B cell (primary cell): ENCODE measurements at regions not wholly inside any gene's neighbourhood (a gene's known extent, or its start where the extent isn't known, plus 50 kb on each side); places are given as distances from the start of the nearest gene placed in this dataset.

ENCODE experiments used
- ATAC-seq: fragments of 200-7000 bp; cut with Tn5 transposase; one replicate; pipeline ENCODE4 v1.10.0; 2021; ENCODE audit warnings: low read depth, mild to moderate bottlenecking, moderate number of reproducible peaks, moderate library complexity
- CTCF ChIA-PET: fragments of 350-600 bp; sonication (Branson Sonifier 250); formaldehyde crosslinking; loops from one replicate; lab custom pipeline; 2021; ENCODE audit warnings: antibody characterized with exemption, inconsistent platforms; lab: Charles Lee
- POLR2A ChIA-PET: fragments of 350-600 bp; sonication (Branson Sonifier 250); formaldehyde crosslinking; loops from one replicate; lab custom pipeline; 2021; ENCODE audit warnings: antibody characterized with exemption; lab: Charles Lee
- DNase-seq: peaks from one replicate; pipeline ENCODE4 v3.0.0; 2013
- H2AFZ ChIP-seq: 2 replicates; pipeline ENCODE4 v1.6.1; 2012; ENCODE audit warnings: mild to moderate bottlenecking, low read depth, low read length; ENCODE audit not compliant: insufficient read depth, poor library complexity, severe bottlenecking
- H3K27ac ChIP-seq, 2 donors: 1 replicate in 1 of 2; 2 replicates in 1 of 2; pipeline ENCODE4 v1.5.1; 2012 to 2013; ENCODE audit warnings: low read length in 2 of 2, mild to moderate bottlenecking in 2 of 2, moderate library complexity in 1 of 2
- H3K27me3 ChIP-seq, 4 experiments: fragments of 200-600 bp in 1 of 4; sonication (generic) in 1 of 4; replicated peaks in 1 of 4; 1 replicate in 2 of 4; 2 replicates in 2 of 4; pipeline versions ENCODE4 v1.6.1 to v1.7.0; 2013 to 2016; ENCODE audit warnings: low read length in 3 of 4, mild to moderate bottlenecking in 2 of 4, mixed read lengths in 1 of 4, moderate library complexity in 1 of 4; ENCODE audit not compliant: insufficient read depth in 4 of 4, control insufficient read depth in 3 of 4; ENCODE audit errors: control extremely low read depth in 1 of 4
- H3K36me3 ChIP-seq, 2 experiments: replicated peaks in 1 of 2; 1 replicate in 1 of 2; 2 replicates in 1 of 2; pipeline versions ENCODE4 v1.6.1 to v1.7.1; 2013; ENCODE audit warnings: low read length in 1 of 2; ENCODE audit not compliant: insufficient read depth in 2 of 2, control insufficient read depth in 1 of 2; ENCODE audit errors: control extremely low read depth in 1 of 2, extremely low read depth in 1 of 2
- H3K4me1 ChIP-seq, 2 donors: fragments of 200-600 bp in 1 of 2; sonication (generic) in 1 of 2; 1 replicate in 1 of 2; 2 replicates in 1 of 2; pipeline versions ENCODE4 v1.5.1 to v1.6.1; 2013 to 2017; ENCODE audit warnings: low read length in 2 of 2; ENCODE audit not compliant: control insufficient read depth in 2 of 2, insufficient read depth in 2 of 2
- H3K4me2 ChIP-seq: replicated peaks from 2 replicates; pipeline ENCODE3; 2012; ENCODE audit warnings: mild to moderate bottlenecking, low read depth, low read length; ENCODE audit not compliant: poor library complexity, severe bottlenecking
- H3K4me3 ChIP-seq, 5 experiments: fragments of 200-600 bp in 1 of 5; sonication (generic) in 1 of 5; 1 replicate in 3 of 5; 2 replicates in 2 of 5; pipeline versions ENCODE4 v1.5.1 to v1.7.0; 2011 to 2016; ENCODE audit warnings: low read length in 4 of 5, mild to moderate bottlenecking in 4 of 5, low read depth in 2 of 5, control low read depth in 1 of 5, moderate library complexity in 1 of 5; ENCODE audit not compliant: insufficient read depth in 1 of 5; ENCODE audit errors: control extremely low read depth in 1 of 5, extremely low read depth in 1 of 5
- H3K79me2 ChIP-seq: fragments of 200-600 bp; sonication (generic); one replicate; pipeline ENCODE4 v1.6.0; 2016; ENCODE audit warnings: low read length; ENCODE audit not compliant: control insufficient read depth, insufficient read depth
- H3K9ac ChIP-seq: fragments of 200-600 bp; sonication (generic); 2 replicates; pipeline ENCODE4 v1.6.1; 2017; ENCODE audit warnings: mild to moderate bottlenecking, low read length, moderate library complexity
- H3K9me3 ChIP-seq, 3 donors: one replicate each; pipeline versions ENCODE4 v1.6.1 to v1.7.1; 2013; ENCODE audit warnings: low read length in 2 of 3; ENCODE audit not compliant: control insufficient read depth in 2 of 3, insufficient read depth in 1 of 3; ENCODE audit errors: control extremely low read depth in 1 of 3
- H4K20me1 ChIP-seq: 2 replicates; pipeline ENCODE4 v1.6.0; 2012; ENCODE audit warnings: mild to moderate bottlenecking, low read length; ENCODE audit not compliant: insufficient read depth, control insufficient read depth, poor library complexity, severe bottlenecking
- H3K27ac Mint-ChIP-seq: one replicate; pipeline ENCODE4 v1.8.0; 2021; ENCODE audit warnings: mixed read lengths
- H3K27me3 Mint-ChIP-seq: one replicate; pipeline ENCODE4 v1.8.0; 2021; ENCODE audit warnings: mixed read lengths
- H3K4me1 Mint-ChIP-seq: one replicate; pipeline ENCODE4 v1.8.0; 2021; ENCODE audit warnings: mixed read lengths
- H3K4me3 Mint-ChIP-seq: one replicate; pipeline ENCODE4 v1.8.0; 2021; ENCODE audit warnings: mixed read lengths
- H3K9me3 Mint-ChIP-seq: one replicate; pipeline ENCODE4 v1.8.0; 2022; ENCODE audit warnings: mixed read lengths; ENCODE audit not compliant: insufficient read depth
- CTCF ChIP-seq: fragments of 200-600 bp; IDR thresholded peaks from one replicate; pipeline ENCODE4 v1.8.0; 2022; ENCODE audit warnings: antibody characterized with exemption, mild to moderate bottlenecking
- EZH2 ChIP-seq: IDR thresholded peaks from 2 replicates; pipeline ENCODE4 v1.6.1; 2012; ENCODE audit warnings: borderline replicate concordance, low read depth, mild to moderate bottlenecking, moderate library complexity, low read length; ENCODE audit not compliant: insufficient read depth, poor library complexity, severe bottlenecking
- WGBS: methylation state at CpG from one replicate; pipeline ENCODE4 v1.1.5; 2013; ENCODE audit warnings: missing lambda C conversion rate; ENCODE audit not compliant: insufficient coverage; 5-methylcytosine and 5-hydroxymethylcytosine counted together
- intact Hi-C: fragments of 100-400 bp; cut with micrococcal nuclease; formaldehyde crosslinking; loops from one replicate; pipeline ENCODE4 v1.10.0; 2022

- H3K4me1 Mint-ChIP-seq: no peaks in the 10 kb centered on the region
- Histone ChIP-seq H3K9ac (no peak overlapping the region), H3K4me2 (no peak overlapping the region), H3K9me3 (no peaks in the 10 kb centered on the region), H3K27ac (no peak overlapping the region), H4K20me1 (no peaks in the 10 kb centered on the region), H3K79me2 (no peaks in the 10 kb centered on the region), H3K27me3 (no peaks in the 10 kb centered on the region), H3K36me3 (no peaks in the 10 kb centered on the region), H3K4me1 (no peaks in the 10 kb centered on the region), H3K4me3 (no peak overlapping the region), H2AFZ (no peak overlapping the region)
- DNase-seq (no peak), ATAC-seq (no peak)
- POLR2A ChIA-PET: no interaction called here
- intact Hi-C loops: no loop called here
- 83% methylated on average over 3 of the region's 4 CpGs for whole genome bisulfite sequencing
- H3K27ac Mint-ChIP-seq: no peak overlapping the region
- H3K9me3 Mint-ChIP-seq: peaks cover 4% of the 10 kb centered on the region
- no peak overlapping the region for H3K4me3 Mint-ChIP-seq
- TF ChIP-seq CTCF: no peak
- no peak for TF ChIP-seq EZH2
- CTCF ChIA-PET: no interaction called here
- peaks cover 3% of the 10 kb centered on the region for H3K27me3 Mint-ChIP-seq
Observed at GRCh38 chr15:81744364-81744763, 301.5 kb downstream of the MEX3B start.

GRCh38 chr15:81740416-81740815, 305.4 kb downstream of the MEX3B start:
- Mint-ChIP-seq H3K4me1 (no peaks in the 10 kb centered on the region), H3K27me3 (no peaks in the 10 kb centered on the region), H3K27ac (no peak overlapping the region), H3K4me3 (no peak overlapping the region), H3K9me3 (peaks cover 9% of the 10 kb centered on the region)
- ATAC-seq: no peak
- Histone ChIP-seq H3K36me3 (no peaks in the 10 kb centered on the region), H3K4me1 (no peaks in the 10 kb centered on the region), H3K4me3 (no peak overlapping the region), H3K4me2 (no peak overlapping the region), H2AFZ (no peak overlapping the region), H3K9me3 (no peaks in the 10 kb centered on the region), H3K79me2 (no peaks in the 10 kb centered on the region), H3K27me3 (no peaks in the 10 kb centered on the region), H3K27ac (no peak overlapping the region), H4K20me1 (no peaks in the 10 kb centered on the region), H3K9ac (no peak overlapping the region)
- DNase-seq: no peak
- intact Hi-C loops: no loop called here
- ChIA-PET POLR2A (no interaction called here), CTCF (no interaction called here)
- TF ChIP-seq CTCF (no peak), EZH2 (no peak)
